ENCODE measurements at regions not wholly inside any gene's neighbourhood (a gene's known extent, or its start where the extent isn't known, plus 50 kb on each side); places are given as distances from the start of the nearest gene placed in this dataset.

DNA sequence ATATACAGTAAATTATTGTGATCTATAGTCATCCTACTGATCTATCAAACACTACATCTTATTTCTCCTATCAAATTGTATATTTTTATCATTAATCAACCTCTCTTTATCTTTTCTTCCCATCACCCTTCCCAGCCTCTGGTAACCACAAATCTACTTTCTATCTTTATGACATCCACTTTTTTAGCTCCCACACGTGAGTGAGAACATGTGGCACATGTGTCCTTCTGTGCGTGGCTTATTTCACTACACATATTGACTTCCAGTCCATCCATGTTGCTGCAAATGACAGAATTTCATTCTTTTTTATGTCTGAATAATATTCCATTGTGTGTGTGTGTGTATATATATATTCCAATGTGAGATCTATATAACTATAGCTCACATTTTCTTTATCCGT, 67.8 kb upstream of the TBX5 start:
- BruUV-seq (replicated peaks), result no TSS peak
- Histone ChIP-seq H3K9me3 (ENCODE audit: low read depth, low read length, poor library complexity, severe bottlenecking) (no peaks in the 10 kb centered on the region), H3K27ac (ENCODE audit: low read depth, low read length, poor library complexity, severe bottlenecking) (no peak overlapping the region), H3K27me3 (replicated peaks; ENCODE audit: insufficient read depth, low read depth, low read length, poor library complexity) (peaks cover 19% of the 10 kb centered on the region), H3K4me3 (ENCODE audit: low read depth, low read length, poor library complexity, severe bottlenecking) (no peak overlapping the region), H3K36me3 (ENCODE audit: insufficient read depth, low read length, poor library complexity, severe bottlenecking) (no peaks in the 10 kb centered on the region), H3K4me1 (ENCODE audit: insufficient read depth, low read length, poor library complexity, severe bottlenecking) (no peaks in the 10 kb centered on the region)
- POLR2A ChIA-PET (ENCODE audit: low non-redundant PET), result no interaction called here
- TF ChIP-seq, protein P1, sequence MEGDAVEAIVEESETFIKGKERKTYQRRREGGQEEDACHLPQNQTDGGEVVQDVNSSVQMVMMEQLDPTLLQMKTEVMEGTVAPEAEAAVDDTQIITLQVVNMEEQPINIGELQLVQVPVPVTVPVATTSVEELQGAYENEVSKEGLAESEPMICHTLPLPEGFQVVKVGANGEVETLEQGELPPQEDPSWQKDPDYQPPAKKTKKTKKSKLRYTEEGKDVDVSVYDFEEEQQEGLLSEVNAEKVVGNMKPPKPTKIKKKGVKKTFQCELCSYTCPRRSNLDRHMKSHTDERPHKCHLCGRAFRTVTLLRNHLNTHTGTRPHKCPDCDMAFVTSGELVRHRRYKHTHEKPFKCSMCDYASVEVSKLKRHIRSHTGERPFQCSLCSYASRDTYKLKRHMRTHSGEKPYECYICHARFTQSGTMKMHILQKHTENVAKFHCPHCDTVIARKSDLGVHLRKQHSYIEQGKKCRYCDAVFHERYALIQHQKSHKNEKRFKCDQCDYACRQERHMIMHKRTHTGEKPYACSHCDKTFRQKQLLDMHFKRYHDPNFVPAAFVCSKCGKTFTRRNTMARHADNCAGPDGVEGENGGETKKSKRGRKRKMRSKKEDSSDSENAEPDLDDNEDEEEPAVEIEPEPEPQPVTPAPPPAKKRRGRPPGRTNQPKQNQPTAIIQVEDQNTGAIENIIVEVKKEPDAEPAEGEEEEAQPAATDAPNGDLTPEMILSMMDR (conservative IDR thresholded peaks at IDR 0.05; ENCODE audit: low read depth, low read length), result no peak
- no peak for TF ChIP-seq EZH2 (IDR thresholded peaks at IDR 0.05; ENCODE audit: borderline replicate concordance, low read depth, low read length, poor library complexity, severe bottlenecking)
- intact Hi-C loops (cut with micrococcal nuclease; ENCODE audit: unreplicated experiment), result loop anchor here (10.0 kb wide), 1 partner anchor 489 kb away; no protein-coding TSS in a partner anchor
- CTCF ChIA-PET, result no interaction called here
- DNase-seq (ENCODE audit: low spot score), result no peak

DNA sequence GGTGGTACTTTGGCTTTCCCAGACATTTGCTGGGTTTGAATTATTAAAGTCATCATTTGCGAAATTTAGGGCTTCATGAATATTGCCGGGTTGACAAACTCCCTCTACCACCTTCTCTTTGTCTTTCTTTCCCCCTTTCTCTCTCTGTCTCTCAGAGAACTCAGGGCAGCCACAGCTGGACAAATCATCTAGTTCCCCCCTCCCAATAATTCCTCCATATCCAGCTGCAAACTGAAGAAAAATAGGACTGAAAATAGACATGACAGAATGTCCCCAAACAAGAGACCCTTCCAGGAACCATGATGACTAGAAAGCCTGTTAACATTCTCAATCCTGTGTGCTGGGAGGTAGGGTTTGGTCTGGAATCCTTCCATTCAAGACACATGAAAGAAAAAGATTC, 67.1 kb upstream of the TBX5 start:
- TF ChIP-seq, protein P1 (conservative IDR thresholded peaks at IDR 0.05; ENCODE audit: low read depth, low read length), result no peak
- no peak for TF ChIP-seq EZH2 (IDR thresholded peaks at IDR 0.05; ENCODE audit: borderline replicate concordance, low read depth, low read length, poor library complexity, severe bottlenecking)
- Histone ChIP-seq H3K27ac (ENCODE audit: low read depth, low read length, poor library complexity, severe bottlenecking) (no peak overlapping the region), H3K4me1 (ENCODE audit: insufficient read depth, low read length, poor library complexity, severe bottlenecking) (no peaks in the 10 kb centered on the region), H3K4me3 (ENCODE audit: low read depth, low read length, poor library complexity, severe bottlenecking) (no peak overlapping the region), H3K27me3 (replicated peaks; ENCODE audit: insufficient read depth, low read depth, low read length, poor library complexity) (peaks cover 12% of the 10 kb centered on the region), H3K36me3 (ENCODE audit: insufficient read depth, low read length, poor library complexity, severe bottlenecking) (no peaks in the 10 kb centered on the region), H3K9me3 (ENCODE audit: low read depth, low read length, poor library complexity, severe bottlenecking) (no peaks in the 10 kb centered on the region)
- no peak for DNase-seq (ENCODE audit: low spot score)
- intact Hi-C loops (cut with micrococcal nuclease; ENCODE audit: unreplicated experiment), result loop anchor here (10.0 kb wide), 1 partner anchor 488 kb away; no protein-coding TSS in a partner anchor
- ChIA-PET POLR2A (ENCODE audit: low non-redundant PET) (no interaction called here), CTCF (no interaction called here)
- no TSS peak for BruUV-seq (replicated peaks)

DNA sequence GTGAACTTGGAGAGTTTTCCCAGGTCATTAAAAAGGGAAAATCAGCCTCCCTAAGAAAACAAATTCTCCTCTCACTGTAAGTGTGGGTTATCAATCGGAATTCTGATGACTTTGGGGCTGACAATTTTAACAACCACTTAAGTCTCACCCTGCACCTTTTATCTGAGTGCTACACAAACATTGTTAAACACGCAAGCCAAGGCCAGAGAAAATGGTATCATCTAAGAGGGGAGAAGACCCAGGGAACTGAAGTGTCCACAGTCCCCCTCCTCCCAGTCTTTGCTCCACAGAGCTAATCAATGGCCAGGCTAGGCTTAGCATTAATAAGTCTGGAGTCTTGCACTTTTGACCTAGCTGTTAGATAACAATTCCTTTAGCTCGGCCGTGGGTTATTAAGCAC, 51.7 kb upstream of the TBX5 start:
- DNase-seq (ENCODE audit: low spot score), result no peak
- TF ChIP-seq EZH2 (IDR thresholded peaks at IDR 0.05; ENCODE audit: borderline replicate concordance, low read depth, low read length, poor library complexity, severe bottlenecking), result no peak
- TF ChIP-seq, protein P1 (conservative IDR thresholded peaks at IDR 0.05; ENCODE audit: low read depth, low read length), result no peak
- BruUV-seq (replicated peaks), result no TSS peak
- H3K4me1 ChIP-seq (ENCODE audit: insufficient read depth, low read length, poor library complexity, severe bottlenecking), result no peaks in the 10 kb centered on the region
- no peaks in the 10 kb centered on the region for H3K36me3 ChIP-seq (ENCODE audit: insufficient read depth, low read length, poor library complexity, severe bottlenecking)
- H3K4me3 ChIP-seq (ENCODE audit: low read depth, low read length, poor library complexity, severe bottlenecking), result no peak overlapping the region
- CTCF ChIA-PET, result no interaction called here
- no peaks in the 10 kb centered on the region for H3K9me3 ChIP-seq (ENCODE audit: low read depth, low read length, poor library complexity, severe bottlenecking)
- POLR2A ChIA-PET (ENCODE audit: low non-redundant PET), result no interaction called here
- no peaks in the 10 kb centered on the region for H3K27me3 ChIP-seq (replicated peaks; ENCODE audit: insufficient read depth, low read depth, low read length, poor library complexity)
- no peak overlapping the region for H3K27ac ChIP-seq (ENCODE audit: low read depth, low read length, poor library complexity, severe bottlenecking)
- intact Hi-C loops (cut with micrococcal nuclease; ENCODE audit: unreplicated experiment), result no loop called here

Measured in A673 (cell line).